ENCODE measurements at regions not wholly inside any gene's neighbourhood (a gene's known extent, or its start where the extent isn't known, plus 50 kb on each side); places are given as distances from the start of the nearest gene placed in this dataset.

DNA sequence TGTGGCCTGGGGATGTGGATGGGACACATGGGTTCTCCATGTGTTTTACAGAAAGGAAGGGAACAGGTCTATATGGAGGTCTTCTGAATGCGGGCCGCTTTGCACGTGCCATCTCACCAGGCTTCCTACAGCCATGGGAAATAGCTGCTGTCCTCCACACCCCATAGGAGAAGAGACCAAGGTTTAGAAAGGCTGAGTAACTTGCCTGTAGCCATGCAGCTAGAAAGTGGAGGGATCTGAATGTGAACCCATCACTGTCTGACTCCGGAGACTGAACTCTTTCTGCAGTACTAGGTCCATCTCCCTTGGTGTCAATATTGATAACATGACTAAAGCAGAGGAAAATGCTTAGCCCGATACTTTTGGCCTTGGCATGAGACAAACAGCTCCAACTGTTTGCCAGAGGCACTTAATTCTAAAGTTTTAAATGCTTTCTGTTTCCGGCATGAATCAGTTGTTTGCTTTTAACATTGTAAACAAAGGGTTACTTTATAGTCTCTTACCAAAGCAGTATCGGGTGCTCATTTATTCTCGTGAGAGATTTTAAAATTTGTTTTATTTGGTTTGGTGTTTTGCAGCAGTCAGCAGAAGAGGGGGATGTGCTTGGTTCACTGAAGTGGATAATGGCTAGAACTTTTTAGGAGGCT is 64.8 kb upstream of the LOXL4 start:
- DNase-seq (ENCODE audit: low read depth): peak; percentile 33
- no peak overlapping the region for H3K4me3 ChIP-seq (ENCODE audit: low read length)
- TF ChIP-seq, protein P1, sequence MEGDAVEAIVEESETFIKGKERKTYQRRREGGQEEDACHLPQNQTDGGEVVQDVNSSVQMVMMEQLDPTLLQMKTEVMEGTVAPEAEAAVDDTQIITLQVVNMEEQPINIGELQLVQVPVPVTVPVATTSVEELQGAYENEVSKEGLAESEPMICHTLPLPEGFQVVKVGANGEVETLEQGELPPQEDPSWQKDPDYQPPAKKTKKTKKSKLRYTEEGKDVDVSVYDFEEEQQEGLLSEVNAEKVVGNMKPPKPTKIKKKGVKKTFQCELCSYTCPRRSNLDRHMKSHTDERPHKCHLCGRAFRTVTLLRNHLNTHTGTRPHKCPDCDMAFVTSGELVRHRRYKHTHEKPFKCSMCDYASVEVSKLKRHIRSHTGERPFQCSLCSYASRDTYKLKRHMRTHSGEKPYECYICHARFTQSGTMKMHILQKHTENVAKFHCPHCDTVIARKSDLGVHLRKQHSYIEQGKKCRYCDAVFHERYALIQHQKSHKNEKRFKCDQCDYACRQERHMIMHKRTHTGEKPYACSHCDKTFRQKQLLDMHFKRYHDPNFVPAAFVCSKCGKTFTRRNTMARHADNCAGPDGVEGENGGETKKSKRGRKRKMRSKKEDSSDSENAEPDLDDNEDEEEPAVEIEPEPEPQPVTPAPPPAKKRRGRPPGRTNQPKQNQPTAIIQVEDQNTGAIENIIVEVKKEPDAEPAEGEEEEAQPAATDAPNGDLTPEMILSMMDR (conservative IDR thresholded peaks at IDR 0.05; ENCODE audit: low read length): no peak

DNA sequence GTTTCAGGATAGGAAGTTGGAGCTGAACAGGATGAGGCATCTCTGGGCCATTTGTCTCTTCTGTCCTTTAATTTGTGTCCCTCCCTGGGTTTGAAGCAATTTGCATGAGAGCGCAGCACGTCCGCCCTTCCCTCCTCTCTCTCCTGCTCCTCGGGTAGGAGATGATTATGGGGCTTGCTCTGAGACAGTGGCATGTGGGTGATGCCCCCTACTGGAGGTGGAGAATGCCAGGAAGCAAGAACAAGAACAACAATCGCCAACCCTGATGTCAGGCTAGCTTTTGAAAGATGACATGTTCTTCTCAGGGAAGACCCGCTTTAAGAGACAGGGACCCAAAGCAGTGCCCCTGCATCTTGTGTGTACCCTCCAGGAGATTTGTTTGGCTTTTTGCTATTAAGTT is 63.9 kb upstream of the LOXL4 start:
- TF ChIP-seq, protein P1 (conservative IDR thresholded peaks at IDR 0.05; ENCODE audit: low read length): peak; percentile 23; the same call in 1 of the 2 replicates
- H3K4me3 ChIP-seq (ENCODE audit: low read length): no peak overlapping the region
- no peak for DNase-seq (ENCODE audit: low read depth)

DNA sequence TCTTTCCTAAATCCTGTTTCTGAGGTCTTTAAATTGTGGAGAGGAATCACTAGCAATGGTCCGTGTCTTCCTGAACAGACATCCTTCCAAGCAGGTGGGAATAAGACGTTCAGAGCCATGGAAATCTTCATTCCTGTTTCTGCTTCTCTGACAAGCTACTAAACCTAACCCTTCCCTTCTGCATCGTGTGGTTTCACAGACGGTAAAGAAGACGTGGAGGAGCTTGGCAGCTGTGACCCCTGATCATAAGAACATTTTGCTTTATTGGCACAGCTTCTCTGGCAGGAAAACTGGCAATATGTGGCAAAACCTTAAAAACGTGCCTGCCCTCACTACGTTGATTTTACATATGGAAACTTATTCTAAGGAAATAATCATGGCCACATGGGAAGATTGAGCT is 63.0 kb upstream of the LOXL4 start:
- no peak overlapping the region for H3K4me3 ChIP-seq (ENCODE audit: low read length)
- TF ChIP-seq, protein P1 (conservative IDR thresholded peaks at IDR 0.05; ENCODE audit: low read length): no peak
- DNase-seq (ENCODE audit: low read depth): no peak

DNA sequence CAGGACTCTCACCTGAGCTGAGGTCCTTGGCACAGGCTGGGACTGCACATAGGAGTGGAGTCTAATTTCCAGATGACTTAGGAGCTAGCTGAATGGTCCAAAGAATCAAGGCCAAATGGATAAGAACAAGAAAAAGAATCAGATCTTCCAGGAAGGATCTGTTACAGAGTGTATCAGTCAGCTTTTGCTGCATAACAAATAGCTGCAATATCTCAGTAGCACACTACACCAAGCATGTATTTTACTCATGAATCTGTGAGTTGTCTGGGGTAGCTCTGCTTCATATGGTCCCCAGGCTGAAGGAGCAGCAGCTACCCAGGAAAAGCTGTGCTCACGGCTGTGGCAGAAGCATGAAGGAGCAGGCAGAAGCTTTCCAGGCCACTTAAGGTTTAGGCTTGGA is 60.6 kb upstream of the LOXL4 start:
- H3K4me3 ChIP-seq (ENCODE audit: low read length): no peak overlapping the region
- TF ChIP-seq, protein P1 (conservative IDR thresholded peaks at IDR 0.05; ENCODE audit: low read length): no peak
- no peak for DNase-seq (ENCODE audit: low read depth)

DNA sequence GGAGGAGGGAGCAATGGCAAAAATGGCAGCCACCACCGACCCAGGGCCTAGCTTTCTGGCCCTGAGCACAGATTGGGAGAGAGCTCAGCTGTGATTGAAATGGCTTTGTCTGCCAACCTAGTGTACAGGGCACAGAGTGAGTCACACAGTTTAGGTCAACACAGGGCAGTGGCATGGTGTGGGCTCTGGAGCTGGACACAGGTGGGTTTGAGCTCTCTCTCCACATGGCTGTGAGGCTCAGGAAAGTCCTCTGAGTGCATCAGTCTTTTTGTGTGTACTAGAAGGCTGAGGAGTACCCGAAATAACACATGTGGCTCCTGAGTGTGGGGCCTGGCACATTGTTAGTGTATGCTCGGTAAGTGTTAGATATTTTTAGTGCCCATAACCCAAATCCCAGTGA is 60.2 kb upstream of the LOXL4 start:
- TF ChIP-seq, protein P1 (conservative IDR thresholded peaks at IDR 0.05; ENCODE audit: low read length): no peak
- H3K4me3 ChIP-seq (ENCODE audit: low read length): no peak overlapping the region
- no peak for DNase-seq (ENCODE audit: low read depth)

DNA sequence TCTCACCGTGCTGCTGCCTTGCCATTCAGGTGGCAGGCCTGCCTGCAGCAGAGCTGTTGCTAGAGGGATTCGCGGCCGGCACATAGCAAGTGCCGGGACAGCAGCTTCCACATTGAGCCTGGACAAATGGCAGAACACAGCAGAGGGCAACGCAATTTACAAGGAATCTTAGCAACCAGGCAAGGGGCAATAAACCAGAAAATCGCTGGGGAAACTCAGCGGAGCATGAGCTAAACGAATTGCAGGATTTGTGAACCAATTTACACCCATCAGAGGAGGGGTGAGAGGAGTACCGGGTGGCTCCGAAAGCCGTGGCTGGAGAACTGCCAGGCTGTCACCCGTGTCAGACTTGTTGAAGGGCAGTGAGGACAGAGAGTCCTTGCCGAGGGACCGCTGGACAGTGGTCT is 58.6 kb upstream of the LOXL4 start:
- TF ChIP-seq, protein P1 (conservative IDR thresholded peaks at IDR 0.05; ENCODE audit: low read length): no peak
- no peak for DNase-seq (ENCODE audit: low read depth)
- no peak overlapping the region for H3K4me3 ChIP-seq (ENCODE audit: low read length)
